Right lobe of liver (tissue), 4 donors: ENCODE measurements at regions not wholly inside any gene's neighbourhood (a gene's known extent, or its start where the extent isn't known, plus 50 kb on each side); places are given as distances from the start of the nearest gene placed in this dataset.
"Not testable (repeated sequence)": the region's sequence is repeated elsewhere in the genome, so short reads cannot be mapped to it uniquely, and the experiment has no call there.

Source experiments
- CTCF ChIP-seq, 4 donors: fragments of 200-600 bp in 3 of 4; fragments of 450-650 bp in 1 of 4; IDR thresholded peaks; one replicate each; pipeline versions ENCODE4 v1.5.1 to v1.8.0; 2016 to 2022; ENCODE audit warnings: antibody characterized with exemption in 4 of 4, mild to moderate bottlenecking in 2 of 4
- POLR2A ChIP-seq: fragments of 450-650 bp; IDR thresholded peaks from one replicate; pipeline ENCODE4 v1.6.1; 2017; ENCODE audit warnings: antibody characterized with exemption, mild to moderate bottlenecking
- donor health status: DM: no; HTN: no; CAD: no.
- donor health status: DM: no; HTN: no; CAD: no.
- donor health status: DM: no; HTN: yes; CAD: no.

GRCh38 chr4:106524772-106525171 lies 156.2 kb upstream of the GIMD1 start:
- TF ChIP-seq CTCF (IDR thresholded peaks at IDR 0.05); POLR2A: not testable (repeated sequence)
